NCI-H146 treated with DMSO at 0.1 percent for 48 hours (cell line): ENCODE measurements at regions not wholly inside any gene's neighbourhood (a gene's known extent, or its start where the extent isn't known, plus 50 kb on each side); places are given as distances from the start of the nearest gene placed in this dataset.

Experiments
- DNase-seq: peaks from one replicate; lab custom pipeline; 2025; ENCODE audit not compliant: unreplicated experiment; lab: John Stamatoyannopoulos, UW

- DNase-seq: no peak
These were observed 79.9 kb upstream of the DRD2 start for GRCh38 chr11:113555071-113555619.

- DNase-seq: peak; percentile 62
These were observed 79.3 kb upstream of the DRD2 start for GRCh38 chr11:113554526-113554925.

- peak; percentile 22 for DNase-seq
These were observed 78.7 kb upstream of the DRD2 start for GRCh38 chr11:113553915-113554314.

- no peak for DNase-seq
These were observed 78.0 kb upstream of the DRD2 start for GRCh38 chr11:113553235-113553634.

GRCh38 chr11:113552271-113552670 is 77.1 kb upstream of the DRD2 start:
- no peak for DNase-seq

GRCh38 chr11:113551645-113552044 is 76.4 kb upstream of the DRD2 start:
- DNase-seq: no peak

GRCh38 chr11:113549611-113550578 is 74.7 kb upstream of the DRD2 start:
- peak; percentile 41 for DNase-seq

- no peak for DNase-seq
These were observed 73.9 kb upstream of the DRD2 start for GRCh38 chr11:113549061-113549460.

GRCh38 chr11:113547739-113548138 is 72.5 kb upstream of the DRD2 start:
- DNase-seq: no peak

- DNase-seq: no peak
These were observed 71.7 kb upstream of the DRD2 start for GRCh38 chr11:113546757-113547507.

GRCh38 chr11:113542420-113542819 is 67.2 kb upstream of the DRD2 start:
- DNase-seq: no peak

- DNase-seq: peak; percentile 75
These were observed 65.5 kb upstream of the DRD2 start for GRCh38 chr11:113540416-113541330.

GRCh38 chr11:113538451-113539412 is 63.5 kb upstream of the DRD2 start:
- DNase-seq: peak; percentile 94

GRCh38 chr11:113534625-113535024 is 59.4 kb upstream of the DRD2 start:
- DNase-seq: no peak

- no peak for DNase-seq
These were observed 58.2 kb upstream of the DRD2 start for GRCh38 chr11:113533425-113533698.

- peak; percentile 54 for DNase-seq
These were observed 57.7 kb upstream of the DRD2 start for GRCh38 chr11:113532697-113533424.

GRCh38 chr11:113531575-113532451 is 56.6 kb upstream of the DRD2 start:
- DNase-seq: no peak

- DNase-seq: no peak
These were observed 55.9 kb upstream of the DRD2 start for GRCh38 chr11:113531083-113531482.
